ENCODE measurements at regions not wholly inside any gene's neighbourhood (a gene's known extent, or its start where the extent isn't known, plus 50 kb on each side); places are given as distances from the start of the nearest gene placed in this dataset.

GRCh38 chr1:5494518-5494917, 497.7 kb downstream of the NPHP4 start:
- ATAC-seq (ENCODE audit: low read depth) (no peak), DNase-seq (no peak)
- POLR2A ChIA-PET = no interaction called here
- CTCF ChIA-PET = interaction anchor here (1.0 kb wide), 1 partner anchor 17 kb away, joined by 3 read pairs; no protein-coding TSS in a partner anchor
- no peak for TF ChIP-seq CTCF (IDR thresholded peaks at IDR 0.05)
- Mint-ChIP-seq H3K4me1 (no peaks in the 10 kb centered on the region), H3K36me3 (ENCODE audit: low read depth) (no peaks in the 10 kb centered on the region), H3K4me3 (no peak overlapping the region), H3K9me3 (no peaks in the 10 kb centered on the region), H3K27ac (no peak overlapping the region), H3K27me3 (no peaks in the 10 kb centered on the region)
- intact Hi-C loops (cut with micrococcal nuclease) = no loop called here

- Mint-ChIP-seq H3K27ac (no peak overlapping the region), H3K27me3 (no peaks in the 10 kb centered on the region), H3K36me3 (ENCODE audit: low read depth) (no peaks in the 10 kb centered on the region), H3K4me3 (no peak overlapping the region), H3K9me3 (no peaks in the 10 kb centered on the region), H3K4me1 (no peaks in the 10 kb centered on the region)
- no peak for DNase-seq
- POLR2A ChIA-PET = no interaction called here
- CTCF ChIA-PET = no interaction called here
- intact Hi-C loops (cut with micrococcal nuclease) = no loop called here
- ATAC-seq (ENCODE audit: low read depth) = no peak
- TF ChIP-seq CTCF (IDR thresholded peaks at IDR 0.05) = no peak
These were observed 498.3 kb downstream of the NPHP4 start for GRCh38 chr1:5493851-5494311.

- no peaks in the 10 kb centered on the region for H3K4me1 Mint-ChIP-seq
- no peak overlapping the region for H3K27ac Mint-ChIP-seq
- intact Hi-C loops (cut with micrococcal nuclease) = no loop called here
- ATAC-seq (ENCODE audit: low read depth) (no peak), DNase-seq (no peak)
- CTCF ChIA-PET = interaction anchor here (1.6 kb wide), 1 partner anchor 17 kb away, joined by 3 read pairs; no protein-coding TSS in a partner anchor
- H3K27me3 Mint-ChIP-seq = no peaks in the 10 kb centered on the region
- TF ChIP-seq CTCF (IDR thresholded peaks at IDR 0.05) = no peak
- POLR2A ChIA-PET = no interaction called here
- no peak overlapping the region for H3K4me3 Mint-ChIP-seq
- no peaks in the 10 kb centered on the region for H3K36me3 Mint-ChIP-seq (ENCODE audit: low read depth)
- H3K9me3 Mint-ChIP-seq = no peaks in the 10 kb centered on the region
These were observed 498.9 kb downstream of the NPHP4 start for GRCh38 chr1:5493275-5493674.

GRCh38 chr1:5492846-5493245, 499.4 kb downstream of the NPHP4 start:
- DNase-seq (no peak), ATAC-seq (ENCODE audit: low read depth) (no peak)
- CTCF ChIA-PET = interaction anchor here (1.6 kb wide), 1 partner anchor 18 kb away, joined by 3 read pairs; no protein-coding TSS in a partner anchor
- Mint-ChIP-seq H3K27ac (no peak overlapping the region), H3K9me3 (no peaks in the 10 kb centered on the region), H3K27me3 (no peaks in the 10 kb centered on the region), H3K36me3 (ENCODE audit: low read depth) (no peaks in the 10 kb centered on the region), H3K4me1 (no peaks in the 10 kb centered on the region), H3K4me3 (no peak overlapping the region)
- POLR2A ChIA-PET = no interaction called here
- intact Hi-C loops (cut with micrococcal nuclease) = no loop called here
- no peak for TF ChIP-seq CTCF (IDR thresholded peaks at IDR 0.05)

GRCh38 chr1:5491207-5491904, 500.9 kb downstream of the NPHP4 start:
- DNase-seq = no peak
- ChIA-PET CTCF (interaction anchor here (1.6 kb wide), 1 partner anchor 19 kb away, joined by 3 read pairs; no protein-coding TSS in a partner anchor), POLR2A (no interaction called here)
- no peaks in the 10 kb centered on the region for H3K9me3 Mint-ChIP-seq
- no peaks in the 10 kb centered on the region for H3K4me1 Mint-ChIP-seq
- no peaks in the 10 kb centered on the region for H3K36me3 Mint-ChIP-seq (ENCODE audit: low read depth)
- intact Hi-C loops (cut with micrococcal nuclease) = no loop called here
- H3K27me3 Mint-ChIP-seq = no peaks in the 10 kb centered on the region
- TF ChIP-seq CTCF (IDR thresholded peaks at IDR 0.05) = no peak
- H3K27ac Mint-ChIP-seq = no peak overlapping the region
- ATAC-seq (ENCODE audit: low read depth) = no peak
- no peak overlapping the region for H3K4me3 Mint-ChIP-seq

All from activated B cell treated with CpG ODN at 0.5 μM for 24 hours (primary cell).